ENCODE measurements at regions not wholly inside any gene's neighbourhood (a gene's known extent, or its start where the extent isn't known, plus 50 kb on each side); places are given as distances from the start of the nearest gene placed in this dataset.

DNA sequence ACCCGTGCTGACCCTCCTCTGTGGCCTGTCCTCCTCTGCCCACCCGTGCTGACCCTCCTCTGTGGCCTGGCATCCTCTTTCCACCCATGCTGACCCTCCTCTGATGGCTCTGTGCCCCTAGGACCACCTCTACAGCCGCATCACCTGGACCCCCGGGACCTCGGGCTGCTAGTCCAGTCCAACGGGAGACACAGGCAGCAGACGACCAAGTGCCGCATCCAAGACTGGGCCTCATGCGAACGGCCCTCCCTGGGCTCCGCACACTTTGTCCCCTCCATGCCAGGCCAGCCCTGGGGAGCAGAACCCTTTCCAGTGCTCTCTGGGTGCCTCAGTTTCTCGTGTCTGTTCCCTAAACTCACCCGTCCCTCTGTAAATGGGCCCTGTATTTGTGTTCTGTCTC is 107.2 kb upstream of the RNF32 start:
- TF ChIP-seq, protein P1, sequence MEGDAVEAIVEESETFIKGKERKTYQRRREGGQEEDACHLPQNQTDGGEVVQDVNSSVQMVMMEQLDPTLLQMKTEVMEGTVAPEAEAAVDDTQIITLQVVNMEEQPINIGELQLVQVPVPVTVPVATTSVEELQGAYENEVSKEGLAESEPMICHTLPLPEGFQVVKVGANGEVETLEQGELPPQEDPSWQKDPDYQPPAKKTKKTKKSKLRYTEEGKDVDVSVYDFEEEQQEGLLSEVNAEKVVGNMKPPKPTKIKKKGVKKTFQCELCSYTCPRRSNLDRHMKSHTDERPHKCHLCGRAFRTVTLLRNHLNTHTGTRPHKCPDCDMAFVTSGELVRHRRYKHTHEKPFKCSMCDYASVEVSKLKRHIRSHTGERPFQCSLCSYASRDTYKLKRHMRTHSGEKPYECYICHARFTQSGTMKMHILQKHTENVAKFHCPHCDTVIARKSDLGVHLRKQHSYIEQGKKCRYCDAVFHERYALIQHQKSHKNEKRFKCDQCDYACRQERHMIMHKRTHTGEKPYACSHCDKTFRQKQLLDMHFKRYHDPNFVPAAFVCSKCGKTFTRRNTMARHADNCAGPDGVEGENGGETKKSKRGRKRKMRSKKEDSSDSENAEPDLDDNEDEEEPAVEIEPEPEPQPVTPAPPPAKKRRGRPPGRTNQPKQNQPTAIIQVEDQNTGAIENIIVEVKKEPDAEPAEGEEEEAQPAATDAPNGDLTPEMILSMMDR (IDR thresholded peaks at IDR 0.05; ENCODE audit: insufficient read depth, low read length, poor library complexity, severe bottlenecking) = no peak
- no peak for TF ChIP-seq EZH2phosphoT487 (conservative IDR thresholded peaks at IDR 0.05; ENCODE audit: low read length)
